CD4-positive, alpha-beta T cell (primary cell): ENCODE measurements at regions not wholly inside any gene's neighbourhood (a gene's known extent, or its start where the extent isn't known, plus 50 kb on each side); places are given as distances from the start of the nearest gene placed in this dataset.

Experiments
- ATAC-seq: fragments of 200-7000 bp; cut with Tn5 transposase; one replicate; pipeline ENCODE4 v1.10.0; 2022; ENCODE audit warnings: mild to moderate bottlenecking; ENCODE audit not compliant: poor library complexity
- CTCF ChIA-PET: fragments of 350-600 bp; sonication (Branson Sonifier 250); formaldehyde crosslinking; loops from one replicate; lab custom pipeline; 2021; ENCODE audit warnings: antibody characterized with exemption, inconsistent platforms; lab: Charles Lee
- POLR2A ChIA-PET: fragments of 350-600 bp; sonication (Branson Sonifier 250); formaldehyde crosslinking; loops from one replicate; lab custom pipeline; 2021; ENCODE audit warnings: antibody characterized with exemption, inconsistent platforms; lab: Charles Lee
- DNase-seq, 14 experiments: peaks; one replicate each; pipeline ENCODE4 v3.0.0-alpha.2; 2013 to 2020; ENCODE audit warnings: mixed read lengths in 2 of 14
- H3K27ac ChIP-seq, 2 donors: one replicate each; pipeline versions ENCODE4 v1.5.1 to v1.7.0; 2013; ENCODE audit warnings: low read length in 2 of 2, low read depth in 1 of 2, mild to moderate bottlenecking in 1 of 2
- H3K27me3 ChIP-seq, 2 experiments: 1 replicate in 1 of 2; 2 replicates in 1 of 2; pipeline versions ENCODE4 v1.6.1 to v1.7.0; 2013; ENCODE audit warnings: low read length in 2 of 2, control low read depth in 1 of 2, mild to moderate bottlenecking in 1 of 2, moderate library complexity in 1 of 2; ENCODE audit not compliant: insufficient read depth in 2 of 2, control insufficient read depth in 1 of 2
- H3K36me3 ChIP-seq: one replicate; pipeline ENCODE4 v1.6.1; 2013; ENCODE audit warnings: low read length, control low read depth; ENCODE audit not compliant: insufficient read depth
- H3K4me1 ChIP-seq: one replicate; pipeline ENCODE4 v1.6.1; 2013; ENCODE audit warnings: low read length, control low read depth; ENCODE audit not compliant: insufficient read depth
- H3K4me3 ChIP-seq: one replicate; pipeline ENCODE4 v1.5.1; 2013; ENCODE audit warnings: mild to moderate bottlenecking, low read length, moderate library complexity
- H3K9me3 ChIP-seq, 2 experiments: 1 replicate in 1 of 2; 2 replicates in 1 of 2; pipeline versions ENCODE4 v1.6.1 to v1.7.0; 2013; ENCODE audit warnings: low read length in 2 of 2, mild to moderate bottlenecking in 2 of 2, control low read depth in 1 of 2, moderate library complexity in 1 of 2; ENCODE audit not compliant: control insufficient read depth in 1 of 2, insufficient read depth in 1 of 2
- H3K27ac Mint-ChIP-seq: one replicate; pipeline ENCODE4 v1.8.0; 2020; ENCODE audit warnings: mixed read lengths
- H3K27me3 Mint-ChIP-seq: one replicate; pipeline ENCODE4 v1.8.0; 2021; ENCODE audit warnings: mixed read lengths
- H3K36me3 Mint-ChIP-seq: one replicate; pipeline ENCODE4 v1.8.0; 2021; ENCODE audit warnings: low read depth, mixed read lengths
- H3K4me1 Mint-ChIP-seq: one replicate; pipeline ENCODE4 v1.8.0; 2021; ENCODE audit warnings: low read depth, mixed read lengths
- H3K4me3 Mint-ChIP-seq: one replicate; pipeline ENCODE4 v1.8.0; 2020; ENCODE audit warnings: mild to moderate bottlenecking, mixed read lengths
- H3K9me3 Mint-ChIP-seq: one replicate; pipeline ENCODE4 v1.8.0; 2020; ENCODE audit warnings: mixed read lengths
- CTCF ChIP-seq: fragments of 200-600 bp; IDR thresholded peaks from one replicate; pipeline ENCODE4 v1.8.0; 2022; ENCODE audit warnings: antibody characterized with exemption, mild to moderate bottlenecking
- intact Hi-C, 2 experiments: fragments of 100-400 bp; cut with DNase I in 1 of 2; cut with micrococcal nuclease in 1 of 2; formaldehyde crosslinking; loops; one replicate each; pipeline versions ENCODE4 v1.15.1 to v1.9.0; 2023 to 2025; cut with DNase I, micrococcal nuclease

- Histone ChIP-seq H3K27ac (no peak overlapping the region), H3K4me3 (no peak overlapping the region), H3K27me3 (no peaks in the 10 kb centered on the region), H3K4me1 (no peaks in the 10 kb centered on the region), H3K36me3 (no peaks in the 10 kb centered on the region), H3K9me3 (no peaks in the 10 kb centered on the region)
- H3K27me3 Mint-ChIP-seq, result no peaks in the 10 kb centered on the region
- no peaks in the 10 kb centered on the region for H3K9me3 Mint-ChIP-seq
- no peaks in the 10 kb centered on the region for H3K4me1 Mint-ChIP-seq
- H3K4me3 Mint-ChIP-seq, result no peak overlapping the region
- no peak overlapping the region for H3K27ac Mint-ChIP-seq
- DNase-seq (no peak), ATAC-seq (no peak)
- no peak for TF ChIP-seq CTCF
- H3K36me3 Mint-ChIP-seq, result no peaks in the 10 kb centered on the region
- ChIA-PET POLR2A (no interaction called here), CTCF (no interaction called here)
- intact Hi-C loops, result no loop called here
Measured at GRCh38 chr2:14716319-14716718, 83.8 kb downstream of the LRATD1 start.

GRCh38 chr2:14717131-14717530 is 84.6 kb downstream of the LRATD1 start:
- no peaks in the 10 kb centered on the region for H3K9me3 ChIP-seq
- no peak for DNase-seq
- Mint-ChIP-seq H3K27ac (no peak overlapping the region), H3K36me3 (no peaks in the 10 kb centered on the region), H3K4me3 (no peak overlapping the region), H3K4me1 (no peaks in the 10 kb centered on the region), H3K27me3 (no peaks in the 10 kb centered on the region), H3K9me3 (no peaks in the 10 kb centered on the region)
- no peak for ATAC-seq
- no peak overlapping the region for H3K4me3 ChIP-seq
- no peak overlapping the region for H3K27ac ChIP-seq
- H3K4me1 ChIP-seq, result no peaks in the 10 kb centered on the region
- POLR2A ChIA-PET, result no interaction called here
- TF ChIP-seq CTCF, result no peak
- H3K36me3 ChIP-seq, result no peaks in the 10 kb centered on the region
- intact Hi-C loops, result no loop called here
- CTCF ChIA-PET, result no interaction called here
- no peaks in the 10 kb centered on the region for H3K27me3 ChIP-seq

GRCh38 chr2:14720319-14720718 is 87.8 kb downstream of the LRATD1 start:
- no peak overlapping the region for H3K27ac Mint-ChIP-seq
- ATAC-seq, result no peak
- no peaks in the 10 kb centered on the region for H3K36me3 Mint-ChIP-seq
- Histone ChIP-seq H3K9me3 (no peaks in the 10 kb centered on the region), H3K27me3 (no peaks in the 10 kb centered on the region), H3K4me1 (no peaks in the 10 kb centered on the region), H3K4me3 (no peak overlapping the region), H3K36me3 (no peaks in the 10 kb centered on the region), H3K27ac (no peak overlapping the region)
- no peak overlapping the region for H3K4me3 Mint-ChIP-seq
- DNase-seq, result no peak
- CTCF ChIA-PET, result no interaction called here
- H3K4me1 Mint-ChIP-seq, result no peaks in the 10 kb centered on the region
- no peaks in the 10 kb centered on the region for H3K9me3 Mint-ChIP-seq
- no peaks in the 10 kb centered on the region for H3K27me3 Mint-ChIP-seq
- TF ChIP-seq CTCF, result no peak
- POLR2A ChIA-PET, result no interaction called here
- intact Hi-C loops, result no loop called here
